IMR-90 (cell line): ENCODE measurements at regions not wholly inside any gene's neighbourhood (a gene's known extent, or its start where the extent isn't known, plus 50 kb on each side); places are given as distances from the start of the nearest gene placed in this dataset.

Experiments used
- ATAC-seq: fragments of 200-7000 bp; cut with Tn5 transposase; 2 replicates; pipeline ENCODE4 v1.9.1; 2020; ENCODE audit warnings: low read depth, mild to moderate bottlenecking, moderate library complexity
- BruUV-seq: library from RNA; stranded (reverse); fragments of 400-500 nt; replicated peaks from 2 replicates; lab custom pipeline; 2021; lab: Mats Ljungman, UMichigan
- CTCF ChIA-PET: fragments of 300-600 bp; formaldehyde crosslinking; extraction: SDS; loops from one replicate; lab custom pipeline; 2021; ENCODE audit warnings: antibody characterized with exemption; lab: Yijun Ruan, JAX
- POLR2A ChIA-PET: fragments of 300-600 bp; sonication (Branson Sonifier 250); formaldehyde crosslinking; loops from one replicate; lab custom pipeline; 2022; ENCODE audit warnings: antibody characterized with exemption; ENCODE audit not compliant: unreplicated experiment; lab: Charles Lee
- DNase-seq: peaks from one replicate; pipeline ENCODE4 v3.0.0; 2013
- H2AFZ ChIP-seq: replicated peaks from 2 replicates; pipeline ENCODE3; 2013; ENCODE audit warnings: low read length, mild to moderate bottlenecking; ENCODE audit not compliant: poor library complexity
- H2AK5ac ChIP-seq: 2 replicates; pipeline ENCODE4 v1.6.1; 2013; ENCODE audit warnings: low read depth, low read length, inconsistent platforms
- H2AK9ac ChIP-seq: replicated peaks from 2 replicates; pipeline ENCODE3; 2013; ENCODE audit warnings: mild to moderate bottlenecking, low read depth, low read length, moderate library complexity; ENCODE audit not compliant: poor library complexity
- H2BK120ac ChIP-seq: 2 replicates; pipeline ENCODE4 v1.6.1; 2013; ENCODE audit warnings: low read depth, low read length, inconsistent platforms
- H2BK15ac ChIP-seq: 3 replicates; pipeline ENCODE4 v1.6.1; 2013; ENCODE audit warnings: low read depth, low read length, inconsistent platforms
- H2BK20ac ChIP-seq: 2 replicates; pipeline ENCODE4 v1.6.1; 2013; ENCODE audit warnings: low read depth, mild to moderate bottlenecking, inconsistent platforms, low read length, moderate library complexity
- H2BK5ac ChIP-seq: 2 replicates; pipeline ENCODE4 v1.6.1; 2013; ENCODE audit warnings: mild to moderate bottlenecking, low read depth, low read length, inconsistent platforms; ENCODE audit not compliant: poor library complexity, severe bottlenecking
- H3K14ac ChIP-seq: replicated peaks from 2 replicates; pipeline ENCODE4 v1.6.1; 2013; ENCODE audit warnings: low read depth, low read length, inconsistent platforms
- H3K18ac ChIP-seq: 2 replicates; pipeline ENCODE4 v1.6.1; 2013; ENCODE audit warnings: low read depth, low read length, control low read depth
- H3K23ac ChIP-seq: 2 replicates; pipeline ENCODE4 v1.6.1; 2013; ENCODE audit warnings: low read depth, low read length, inconsistent platforms
- H3K27ac ChIP-seq: 2 replicates; pipeline ENCODE4 v1.5.1; 2013; ENCODE audit warnings: mild to moderate bottlenecking, control low read depth, low read length; ENCODE audit not compliant: insufficient read depth
- H3K27me3 ChIP-seq: 2 replicates; pipeline ENCODE4 v1.6.1; 2013; ENCODE audit warnings: low read length; ENCODE audit not compliant: control insufficient read depth, insufficient read depth
- H3K36me3 ChIP-seq: 2 replicates; pipeline ENCODE4 v1.6.1; 2013; ENCODE audit warnings: low read length, mixed read lengths; ENCODE audit not compliant: control insufficient read depth, insufficient read depth
- H3K4ac ChIP-seq: 2 replicates; pipeline ENCODE4 v1.6.1; 2013; ENCODE audit warnings: low read depth, low read length, inconsistent platforms
- H3K4me1 ChIP-seq: 2 replicates; pipeline ENCODE4 v1.6.1; 2013; ENCODE audit warnings: low read length, mixed read lengths; ENCODE audit not compliant: control insufficient read depth, insufficient read depth
- H3K4me2 ChIP-seq: 2 replicates; pipeline ENCODE4 v1.6.1; 2013; ENCODE audit warnings: low read depth, mild to moderate bottlenecking, control low read depth, low read length, moderate library complexity
- H3K4me3 ChIP-seq: 2 replicates; pipeline ENCODE4 v1.5.1; 2013; ENCODE audit warnings: low read depth, mild to moderate bottlenecking, control low read depth, low read length, moderate library complexity; ENCODE audit not compliant: insufficient read depth
- H3K56ac ChIP-seq: 2 replicates; pipeline ENCODE4 v1.6.1; 2013; ENCODE audit warnings: low read length, inconsistent platforms; ENCODE audit not compliant: insufficient read depth; ENCODE audit errors: extremely low read depth
- H3K79me1 ChIP-seq, 2 experiments: 2 replicates each; pipeline ENCODE4 v1.6.1; 2013; ENCODE audit warnings: low read length in 2 of 2, inconsistent platforms in 1 of 2, low read depth in 1 of 2
- H3K9ac ChIP-seq: 2 replicates; pipeline ENCODE4 v1.6.1; 2013; ENCODE audit warnings: low read depth, low read length, control low read depth
- H3K9me1 ChIP-seq: 2 replicates; pipeline ENCODE4 v1.6.1; 2013; ENCODE audit warnings: low read length, inconsistent platforms; ENCODE audit not compliant: insufficient read depth
- H3K9me3 ChIP-seq: 2 replicates; pipeline ENCODE4 v1.6.1; 2013; ENCODE audit warnings: low read length; ENCODE audit not compliant: control insufficient read depth, insufficient read depth
- H4K20me1 ChIP-seq: 2 replicates; pipeline ENCODE4 v1.6.1; 2013; ENCODE audit warnings: low read length, inconsistent platforms; ENCODE audit not compliant: insufficient read depth
- H4K5ac ChIP-seq: 2 replicates; pipeline ENCODE4 v1.6.1; 2013; ENCODE audit warnings: mild to moderate bottlenecking, low read depth, low read length, control low read depth
- H4K8ac ChIP-seq, 2 experiments: 2 replicates each; pipeline ENCODE4 v1.6.1; 2013; ENCODE audit warnings: low read depth in 2 of 2, low read length in 2 of 2, control low read depth in 1 of 2, inconsistent platforms in 1 of 2
- H4K91ac ChIP-seq: 2 replicates; pipeline ENCODE4 v1.6.1; 2013; ENCODE audit warnings: low read depth, low read length, inconsistent platforms; ENCODE audit not compliant: insufficient read depth
- MAFK ChIP-seq: IDR thresholded peaks from 2 replicates; pipeline ENCODE4 v1.6.1; 2012; ENCODE audit warnings: low read depth, low read length, improper control_type of control experiment
- SMC3 ChIP-seq: fragments of 150-350 bp; IDR thresholded peaks from 2 replicates; pipeline ENCODE4 v1.6.1; 2016; ENCODE audit warnings: low read depth, mild to moderate bottlenecking, antibody characterized with exemption, low read length, moderate library complexity
- WGBS, 2 experiments: methylation state at CpG; one replicate each; pipeline versions ENCODE4 v1.1.5 to v1.1.7; 2013; ENCODE audit warnings: missing lambda C conversion rate in 2 of 2; ENCODE audit not compliant: insufficient read length in 1 of 2; ENCODE audit errors: extremely low coverage in 2 of 2; 5-methylcytosine and 5-hydroxymethylcytosine counted together
- dilution Hi-C: fragments of 300-500 bp; cut with HindIII; formaldehyde crosslinking; loops from one replicate; pipeline ENCODE4 v1.14.3; 2018; ENCODE audit warnings: low sequenced_read_pairs; ENCODE audit not compliant: unreplicated experiment
- in situ Hi-C: fragments of 300-500 bp; cut with MboI; formaldehyde crosslinking; loops from 3 replicates; pipeline ENCODE4 v1.14.3; 2019; ENCODE audit warnings: low sequenced_read_pairs, inconsistent platforms, mixed read lengths
- intact Hi-C: fragments of 100-400 bp; cut with micrococcal nuclease; formaldehyde crosslinking; loops from 2 replicates; pipeline ENCODE4 v1.10.0; 2022

- Histone ChIP-seq H2BK15ac (no peak overlapping the region), H3K4me1 (no peaks in the 10 kb centered on the region), H2AK5ac (no peak overlapping the region), H4K5ac (no peak overlapping the region), H2BK120ac (no peak overlapping the region), H3K4me2 (no peak overlapping the region), H3K14ac (no peak overlapping the region), H2BK20ac (no peak overlapping the region), H4K20me1 (no peaks in the 10 kb centered on the region), H3K18ac (no peak overlapping the region), H2AK9ac (no peak overlapping the region), H3K9me1 (no peaks in the 10 kb centered on the region), H2AFZ (peak overlapping the region; percentile 51), H3K23ac (no peak overlapping the region), H4K91ac (no peak overlapping the region), H3K27me3 (no peaks in the 10 kb centered on the region), H4K8ac (no peak overlapping the region), H3K4me3 (no peak overlapping the region), H3K36me3 (no peaks in the 10 kb centered on the region), H3K9me3 (peaks cover 13% of the 10 kb centered on the region), H3K4ac (no peak overlapping the region), H3K56ac (no peak overlapping the region), H2BK5ac (no peak overlapping the region), H3K9ac (no peak overlapping the region), H3K79me1 (no peaks in the 10 kb centered on the region), H3K27ac (no peak overlapping the region)
- TF ChIP-seq SMC3 (0 out of 2 replicates have a peak, but pooled peaks have one; percentile 3), MAFK (no peak)
- ATAC-seq: no peak
- BruUV-seq: no TSS peak
- no peak for DNase-seq
- CTCF ChIA-PET: no interaction called here
- intact Hi-C loops (no loop called here), dilution Hi-C loops (no loop called here), in situ Hi-C loops (no loop called here)
- 23% methylated on average over 42 of the region's 74 CpGs; no CpG with 5 or more reads in 1 of the 2 experiments for WGBS, 2 experiments
- POLR2A ChIA-PET: no interaction called here
These were observed 173.0 kb downstream of the OLFM4 start for GRCh38 chr13:53201454-53202225.
